A172 (cell line): ENCODE measurements at regions not wholly inside any gene's neighbourhood (a gene's known extent, or its start where the extent isn't known, plus 50 kb on each side); places are given as distances from the start of the nearest gene placed in this dataset.
A peak's percentile ranks its signal among the peaks of the same experiment; 100 is the strongest.
"Not testable (repeated sequence)": the region's sequence is repeated elsewhere in the genome, so short reads cannot be mapped to it uniquely, and the experiment has no call there.

Source experiments
- DNase-seq: peaks from one replicate; pipeline ENCODE4 v3.0.0-alpha.2; 2015; ENCODE audit warnings: low spot score

DNA sequence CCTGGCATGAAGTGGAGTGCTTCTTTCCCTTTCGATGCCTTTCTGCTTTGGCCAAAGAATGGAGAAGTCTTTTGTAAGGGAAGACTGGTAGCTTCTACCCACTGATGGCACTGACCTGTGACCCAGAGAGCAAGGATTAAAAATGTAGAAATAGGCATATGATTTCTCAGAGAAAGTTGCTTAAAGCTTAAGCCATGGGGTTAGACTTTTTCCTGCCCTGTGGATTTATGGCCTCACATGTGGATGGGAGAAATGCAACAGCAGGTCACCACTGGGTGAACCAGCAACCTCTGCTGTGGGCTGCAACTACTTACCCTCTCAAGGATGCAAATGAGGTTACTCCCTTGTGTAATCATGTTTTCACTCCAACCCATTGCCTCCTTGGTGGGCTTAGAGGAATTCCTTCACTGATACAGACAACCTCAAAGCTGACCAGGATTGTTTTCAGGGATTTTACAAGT lies 86.7 kb upstream of the CDC42EP3 start:
- not testable (repeated sequence) for DNase-seq

DNA sequence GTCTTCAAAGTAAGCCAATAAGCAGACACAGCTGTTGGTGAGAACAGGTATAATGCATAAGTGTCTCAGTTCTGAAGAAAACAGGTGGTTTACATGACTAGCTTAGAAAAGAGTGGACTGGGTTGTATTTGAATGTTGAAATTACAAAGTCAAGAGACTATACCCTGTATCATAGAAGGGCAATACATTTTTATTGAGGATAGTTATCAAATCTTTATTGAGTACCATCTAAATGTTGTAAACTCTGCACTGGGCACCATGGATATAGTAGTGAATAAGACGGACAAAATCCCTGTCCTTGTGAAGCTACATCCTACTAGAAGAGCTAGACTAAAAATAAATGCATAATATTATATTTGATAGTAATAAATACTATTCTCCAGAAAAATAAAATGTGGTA lies 88.5 kb upstream of the CDC42EP3 start:
- DNase-seq = not testable (repeated sequence)

DNA sequence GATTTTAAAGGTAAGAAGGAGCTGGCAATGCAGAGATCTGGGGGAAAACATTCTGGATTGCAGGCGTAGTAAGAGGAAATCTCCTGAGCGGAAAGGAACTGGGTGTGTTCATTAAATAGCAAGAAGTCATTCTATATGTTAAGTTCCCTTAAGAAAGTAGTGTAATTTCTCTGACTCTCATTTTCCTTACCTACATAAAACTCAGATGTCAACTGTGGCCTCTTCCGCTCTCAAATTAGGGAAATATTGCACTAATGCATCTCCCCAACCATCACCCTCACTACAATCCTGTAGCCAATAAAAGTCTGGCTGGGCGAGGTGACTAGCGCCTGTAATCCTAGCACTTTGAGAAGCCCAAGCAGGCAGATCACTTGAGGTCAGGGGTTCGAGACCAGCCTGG lies 89.0 kb upstream of the CDC42EP3 start:
- no peak for DNase-seq

DNA sequence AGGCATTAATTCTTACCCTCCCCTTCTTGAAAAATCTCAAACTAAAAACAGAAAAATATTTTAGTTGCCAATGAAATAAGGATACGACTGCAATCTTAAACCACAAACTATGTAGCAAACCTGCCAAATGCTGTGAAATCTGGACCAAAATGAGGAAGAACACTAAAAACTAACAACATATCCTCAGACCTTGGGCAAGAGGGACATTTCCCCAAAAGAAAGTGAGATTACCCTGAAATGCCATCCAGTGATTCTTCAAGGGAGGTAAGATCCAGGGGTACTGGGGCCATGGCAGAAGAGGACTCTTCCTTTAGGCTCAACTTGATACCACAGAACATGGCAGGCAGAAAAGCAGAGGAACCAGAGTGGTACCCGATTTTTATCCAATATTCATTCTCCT lies 90.8 kb upstream of the CDC42EP3 start:
- not testable (repeated sequence) for DNase-seq

DNA sequence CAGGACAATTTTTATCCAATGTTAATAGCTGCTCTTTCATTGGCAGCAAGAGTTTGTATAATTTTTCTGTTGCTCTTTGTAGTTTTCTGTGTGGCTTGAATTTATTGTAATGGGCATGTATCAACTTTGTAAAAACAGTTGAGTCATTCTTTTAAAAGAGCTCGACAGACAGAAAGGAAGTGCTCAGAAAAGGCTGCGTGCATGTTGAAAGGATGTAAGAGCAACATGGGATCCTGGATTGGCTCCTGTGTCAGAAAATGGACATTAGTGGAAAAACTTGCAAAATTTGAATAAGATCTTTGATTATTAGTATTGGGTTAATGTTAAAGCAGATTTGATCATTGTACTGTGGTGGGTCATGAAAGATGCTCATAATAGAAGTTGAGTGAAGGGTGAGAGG lies 93.3 kb upstream of the CDC42EP3 start:
- no peak for DNase-seq

DNA sequence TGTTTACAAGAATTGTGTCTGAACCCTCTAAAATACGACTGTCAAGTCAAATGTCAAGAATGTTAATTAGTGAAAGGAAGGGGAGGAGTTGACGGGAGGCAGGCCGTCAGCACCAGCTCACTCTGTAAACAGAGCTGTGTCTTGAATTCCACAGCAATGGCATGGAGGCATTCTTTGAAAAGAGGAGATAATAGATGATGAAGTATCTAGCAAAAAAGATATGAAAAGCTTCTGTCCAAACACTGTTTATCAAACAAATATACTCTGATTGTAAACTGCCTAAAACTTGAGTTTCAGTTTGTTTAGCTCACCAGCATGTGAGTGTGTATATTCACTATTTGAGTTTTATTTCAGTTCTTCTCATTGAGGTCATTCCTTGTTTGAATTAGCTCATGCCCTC lies 94.7 kb upstream of the CDC42EP3 start:
- peak; percentile 59 for DNase-seq

DNA sequence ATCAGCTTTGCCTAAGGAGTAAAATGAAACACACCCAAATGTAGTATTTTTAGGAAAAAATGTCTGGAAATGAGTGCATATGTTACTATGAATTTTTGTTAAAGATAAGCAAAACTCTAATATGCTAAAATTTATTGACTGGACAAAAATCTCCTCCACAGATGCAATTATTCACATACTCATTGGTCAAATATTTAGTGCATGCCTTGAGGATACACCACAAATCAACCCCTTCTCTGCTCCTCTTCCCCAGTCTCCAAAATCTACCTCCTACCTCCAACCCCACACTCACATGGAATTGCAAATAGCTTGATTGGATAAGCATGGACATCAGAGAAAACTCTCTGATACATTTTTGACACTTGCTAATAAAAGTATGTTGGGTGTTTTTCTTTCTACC lies 95.6 kb upstream of the CDC42EP3 start:
- DNase-seq = no peak

DNA sequence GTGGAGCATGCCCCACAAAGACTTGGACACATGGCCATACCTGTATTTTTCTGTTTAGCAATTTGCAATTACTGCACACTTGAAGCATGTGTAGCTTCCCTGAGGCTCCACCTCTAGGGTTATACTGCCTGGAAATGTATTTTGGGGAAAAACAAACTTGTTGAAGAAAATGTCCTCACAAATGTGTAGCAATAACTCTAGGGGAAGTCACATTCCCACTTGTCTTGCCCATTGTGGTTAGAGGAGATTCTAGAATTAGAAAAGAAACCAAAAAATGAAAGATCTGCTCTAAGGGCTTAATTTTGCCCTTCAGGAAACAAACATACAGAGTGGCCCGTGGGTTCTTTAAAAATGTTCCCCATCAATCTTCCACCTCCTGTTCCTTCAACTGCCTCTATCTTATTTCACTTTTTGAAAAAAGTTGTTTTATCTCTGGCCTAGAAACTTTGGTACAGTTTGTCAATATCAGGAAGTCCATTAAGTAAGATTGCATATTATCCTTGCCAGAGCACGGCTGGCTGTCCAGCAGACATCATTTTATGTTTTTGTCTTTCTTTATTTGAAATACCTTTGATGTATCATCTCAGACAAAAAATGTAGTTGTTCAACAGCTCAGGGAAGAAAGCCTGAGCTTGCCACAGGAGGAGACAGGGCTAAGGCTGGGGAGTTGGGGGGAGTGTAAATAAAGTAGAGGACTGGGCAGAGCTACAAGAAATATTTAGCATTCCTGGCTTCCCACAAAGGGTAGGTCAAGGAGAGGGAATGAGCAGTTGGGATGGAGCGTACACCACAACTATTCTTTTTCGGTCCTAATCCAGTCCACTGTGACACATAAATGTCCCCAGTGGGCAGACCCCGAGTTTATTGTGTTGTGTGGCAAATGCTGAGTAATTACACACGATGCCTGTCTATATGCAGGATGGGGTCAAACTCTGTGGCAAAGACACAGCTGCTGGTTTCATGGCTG lies 96.8 kb upstream of the CDC42EP3 start:
- DNase-seq = peak; percentile 99

DNA sequence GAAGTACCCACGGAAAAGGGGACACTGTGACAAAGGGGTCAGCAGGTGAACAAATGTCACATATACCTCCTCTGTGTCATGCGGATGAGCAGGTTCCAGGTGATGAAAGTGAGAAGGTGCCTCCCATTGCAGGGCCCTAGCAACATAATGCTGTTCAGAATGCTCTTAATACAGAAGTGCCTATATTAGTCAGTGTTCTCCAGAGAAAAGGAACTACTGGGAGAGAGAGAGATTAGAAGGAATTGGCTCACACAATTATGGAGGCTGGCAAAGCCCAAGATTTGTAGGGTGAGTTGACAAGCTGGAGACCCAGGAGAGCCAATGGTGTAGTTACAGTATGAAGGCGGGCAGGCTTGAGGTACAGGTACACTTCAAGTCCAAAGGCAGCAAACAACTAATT lies 98.1 kb upstream of the CDC42EP3 start:
- DNase-seq = no peak

DNA sequence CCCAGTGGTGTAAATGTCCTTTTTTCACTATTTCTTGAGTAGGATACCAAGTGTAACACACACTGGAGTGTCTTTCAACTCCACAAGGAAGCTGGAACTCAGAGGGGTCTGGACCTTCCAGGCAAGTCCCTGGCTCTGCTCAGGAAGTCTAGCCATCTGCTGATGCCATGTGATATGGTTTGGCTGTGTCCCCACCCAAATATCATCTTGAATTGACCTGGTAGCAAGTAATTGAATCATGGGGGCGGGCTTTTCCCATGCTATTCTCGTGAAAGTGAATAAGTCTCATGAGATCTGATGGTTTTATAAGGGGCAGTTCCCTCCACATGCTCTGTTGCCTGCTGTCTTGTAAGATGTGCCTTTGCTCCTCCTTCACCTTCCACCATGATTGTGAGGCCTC lies 99.4 kb upstream of the CDC42EP3 start:
- DNase-seq = no peak

DNA sequence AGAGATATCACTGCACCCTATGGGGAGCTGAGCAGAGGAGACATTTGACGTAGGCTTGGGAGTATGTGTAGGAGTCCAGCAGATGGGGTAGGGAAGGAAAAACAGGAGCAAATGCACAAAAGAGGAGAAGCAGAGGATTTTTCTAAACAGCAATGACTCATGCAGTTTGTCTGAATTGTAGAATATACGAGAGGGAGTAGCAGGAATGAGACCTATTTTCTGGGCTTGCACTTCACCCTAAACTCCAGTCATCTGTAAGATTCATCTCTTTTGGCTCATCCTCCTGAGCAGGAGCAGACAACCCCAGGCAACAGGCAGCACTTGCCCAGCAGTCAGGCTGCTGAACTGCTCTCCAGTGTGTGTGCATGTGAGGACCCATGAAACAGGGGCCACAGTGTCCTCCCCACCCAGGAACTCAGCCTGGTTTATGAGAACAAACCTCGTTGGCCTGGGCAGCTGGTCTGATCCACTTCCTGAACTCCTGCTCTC lies 100.2 kb upstream of the CDC42EP3 start:
- DNase-seq = peak; percentile 62

DNA sequence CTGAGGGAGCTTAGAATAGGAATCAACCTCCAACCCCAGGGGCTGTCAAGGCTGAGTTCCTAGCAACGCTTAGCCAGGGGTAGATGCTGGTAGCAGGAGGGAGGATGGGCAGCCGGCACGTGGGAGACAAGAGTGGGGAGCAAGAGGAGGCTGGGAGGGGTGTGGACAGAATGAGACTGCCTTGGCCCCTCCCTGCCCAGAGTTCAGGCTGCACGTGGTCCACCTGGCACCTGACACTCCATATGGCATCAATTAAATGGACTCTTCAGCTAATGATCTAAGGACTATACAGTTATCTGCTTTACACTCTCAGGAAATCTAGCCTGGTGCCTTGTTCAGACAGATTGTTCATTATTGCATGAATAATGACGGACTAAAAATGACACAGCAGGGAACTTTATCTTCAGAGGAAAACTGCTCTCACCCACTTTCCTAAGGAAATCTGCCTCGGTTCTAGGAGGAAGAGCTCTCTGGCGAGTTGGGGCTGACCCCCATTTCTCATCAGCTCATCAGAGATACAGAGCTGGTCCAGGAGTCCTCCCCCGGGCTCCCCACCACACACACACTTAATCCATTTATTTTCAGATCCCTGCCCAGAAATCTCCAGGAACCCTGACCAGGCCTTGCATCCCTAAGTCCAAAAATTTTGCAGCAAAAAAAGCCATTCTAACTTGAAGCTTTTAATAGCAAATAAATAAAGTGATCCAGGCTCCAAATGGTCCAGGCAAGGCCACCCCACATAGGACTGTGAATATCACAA lies 102.1 kb upstream of the CDC42EP3 start:
- peak; percentile 61 for DNase-seq

DNA sequence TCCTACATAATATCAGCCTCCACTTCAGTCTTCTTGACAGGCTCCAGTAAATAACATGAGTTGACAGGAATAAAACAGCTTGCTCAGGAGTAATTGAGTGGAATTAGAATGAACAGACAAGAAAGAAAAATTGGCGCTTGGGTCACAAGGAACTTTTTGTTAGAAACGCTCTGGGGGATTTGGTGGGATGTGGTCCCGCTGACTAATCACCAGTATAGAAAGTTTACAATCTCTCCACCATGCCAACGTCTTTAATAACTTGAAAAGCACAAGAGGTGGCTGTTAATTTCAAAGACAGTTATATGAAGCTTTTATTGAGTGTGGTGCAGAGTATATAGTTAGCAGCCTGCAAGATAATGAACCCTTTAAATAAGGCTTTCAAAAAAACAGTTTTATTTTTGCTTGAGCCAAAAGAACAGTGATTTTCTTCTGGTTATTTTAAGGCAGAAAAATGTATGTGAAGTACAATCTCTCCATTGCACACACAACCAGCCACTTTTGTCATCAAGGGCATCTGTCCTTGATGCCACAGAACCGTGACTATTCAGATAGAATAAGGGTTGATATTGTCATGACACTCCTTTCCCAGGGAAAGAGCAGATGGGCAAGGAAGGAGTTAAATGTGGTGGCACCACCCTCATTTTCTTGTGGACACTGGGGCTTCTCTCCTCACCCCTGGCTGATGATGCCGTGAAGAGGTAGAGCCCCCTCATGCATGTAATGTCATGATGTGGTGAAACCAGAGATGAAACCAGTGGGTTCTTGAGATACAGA lies 102.9 kb upstream of the CDC42EP3 start:
- DNase-seq = not testable (repeated sequence)

DNA sequence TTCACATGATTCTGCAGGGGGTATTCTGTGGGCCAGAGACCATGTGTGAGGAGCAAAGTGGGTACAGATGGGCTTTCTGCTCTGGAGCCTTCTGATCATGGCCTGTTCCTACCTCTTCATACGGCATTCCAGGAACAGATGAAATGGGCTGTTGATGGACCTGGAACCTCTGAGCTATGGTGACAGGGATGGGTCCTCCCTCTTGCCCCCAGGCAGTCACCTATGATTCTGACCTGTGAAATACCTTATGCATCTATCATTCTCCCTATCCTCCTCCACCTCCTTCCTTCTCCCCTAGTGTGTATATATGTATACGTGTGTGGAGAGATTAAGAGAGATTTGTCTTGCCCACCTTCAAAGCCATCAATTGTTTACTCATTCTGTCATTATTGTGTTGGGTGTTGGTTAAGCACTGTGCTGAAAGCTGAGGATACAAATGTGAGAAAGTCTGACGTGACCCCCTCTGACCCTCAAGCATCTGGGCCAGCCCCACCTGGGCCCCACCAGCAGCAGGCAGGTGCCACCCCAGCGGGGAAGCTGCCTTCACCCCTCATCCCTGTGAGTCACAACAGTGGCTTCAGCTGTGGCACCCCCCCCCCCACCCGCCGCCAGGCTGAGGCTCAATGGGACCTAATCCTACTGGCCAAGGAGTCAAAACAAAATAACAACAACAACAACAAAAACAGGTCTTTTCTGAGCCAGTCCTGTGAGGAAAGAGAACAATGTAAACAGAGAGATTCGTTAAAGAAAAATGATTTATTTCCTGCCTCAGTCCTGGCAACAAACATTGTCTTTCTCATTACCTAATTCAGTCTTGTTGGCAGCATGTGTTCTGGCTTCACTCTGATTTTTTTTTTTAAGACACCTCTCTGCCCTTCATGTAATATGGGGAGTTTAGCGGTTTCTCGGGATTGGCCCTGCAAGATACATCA lies 103.8 kb upstream of the CDC42EP3 start:
- DNase-seq = peak; percentile 76

DNA sequence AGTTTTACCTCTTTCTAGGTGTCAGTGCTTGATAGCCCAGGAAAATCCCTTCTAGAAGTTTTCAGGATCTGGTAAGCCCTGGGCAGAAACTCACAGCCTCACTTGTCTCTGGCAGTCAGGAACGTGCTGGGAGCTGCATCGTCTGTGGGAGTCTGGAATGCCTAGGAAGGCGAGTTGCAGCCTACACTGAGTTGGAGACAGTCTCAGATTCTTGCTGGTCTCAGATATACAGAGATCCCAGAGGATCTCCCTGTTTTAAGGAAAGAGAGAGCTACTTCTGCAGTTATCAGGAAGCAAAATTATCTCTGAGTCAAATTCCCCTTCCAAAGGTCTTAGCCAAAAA lies 104.4 kb upstream of the CDC42EP3 start:
- DNase-seq = peak; percentile 67

DNA sequence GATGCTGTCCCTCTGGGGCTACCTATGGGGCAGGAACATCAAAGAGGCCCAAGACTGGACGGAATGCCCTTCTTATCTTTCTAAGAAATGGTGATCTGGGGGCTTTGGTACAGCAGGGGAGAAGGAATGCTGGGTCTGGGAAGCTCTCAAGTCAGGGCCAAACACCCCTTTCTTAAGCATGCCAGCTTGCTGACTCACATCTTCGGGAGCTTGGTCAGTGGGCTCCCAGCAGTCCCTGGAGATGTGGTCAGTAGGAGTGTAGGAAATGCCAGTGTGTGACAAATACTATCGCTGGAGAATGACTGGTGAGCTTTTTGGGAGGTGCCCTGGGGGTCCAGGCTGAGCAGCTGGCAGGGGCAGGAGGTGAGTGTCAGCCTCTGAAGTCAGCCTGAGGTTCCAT lies 105.0 kb upstream of the CDC42EP3 start:
- peak; percentile 99 for DNase-seq

DNA sequence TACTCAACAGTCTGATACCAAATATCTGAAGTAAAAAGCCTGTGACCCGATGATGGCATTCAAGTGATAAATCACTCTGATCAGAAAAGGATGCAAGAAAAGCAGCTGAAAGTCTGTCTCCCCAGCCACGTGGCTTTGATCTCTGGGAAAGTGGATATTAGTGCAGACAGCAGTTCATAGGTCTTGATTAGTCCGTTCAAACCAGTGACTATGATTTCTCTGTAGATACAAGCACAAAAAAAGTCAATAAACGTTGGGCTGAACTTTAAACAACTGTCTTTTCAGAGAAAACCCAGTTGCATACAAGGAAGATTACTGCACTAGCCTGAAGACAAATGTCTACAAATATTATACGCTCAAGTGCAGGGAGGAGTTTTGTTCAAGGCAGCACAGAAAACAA lies 107.7 kb upstream of the CDC42EP3 start:
- no peak for DNase-seq

DNA sequence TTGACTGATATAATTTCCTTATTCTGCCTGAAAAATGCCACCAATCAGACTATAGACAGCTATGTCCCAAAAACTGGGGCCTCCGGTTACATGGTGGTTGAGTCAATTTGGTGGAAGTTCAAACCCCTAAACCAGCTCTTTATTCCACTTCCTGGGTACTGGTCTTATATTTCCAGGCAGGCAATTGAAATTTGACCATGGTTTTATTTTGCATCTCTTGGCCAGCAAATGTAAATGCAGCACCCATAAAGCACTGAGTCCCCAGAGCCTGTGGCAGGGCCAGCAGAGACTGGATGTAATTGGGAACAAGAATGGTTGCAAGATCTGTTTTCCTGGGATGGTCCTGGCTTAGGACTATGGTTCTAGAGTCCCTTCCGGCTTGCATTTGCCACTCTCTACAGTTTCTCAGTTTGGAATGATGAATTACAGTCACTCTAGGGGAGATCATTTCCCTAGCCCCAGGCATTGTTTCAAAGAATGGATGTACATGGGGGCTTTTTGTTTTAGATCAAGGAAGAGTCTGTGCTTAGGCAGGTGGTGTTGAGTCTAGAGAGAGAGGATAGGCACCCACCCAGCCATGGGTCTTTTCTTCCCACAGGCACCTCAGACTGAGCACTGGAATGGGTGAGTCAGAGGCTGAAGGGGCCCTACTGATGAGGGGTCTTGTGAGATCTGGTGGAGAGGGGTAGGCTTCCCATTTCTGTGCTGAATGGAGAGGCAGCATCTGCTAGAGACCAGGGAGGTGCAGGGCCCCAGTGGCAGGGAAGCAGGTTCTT lies 108.4 kb upstream of the CDC42EP3 start:
- no peak for DNase-seq

DNA sequence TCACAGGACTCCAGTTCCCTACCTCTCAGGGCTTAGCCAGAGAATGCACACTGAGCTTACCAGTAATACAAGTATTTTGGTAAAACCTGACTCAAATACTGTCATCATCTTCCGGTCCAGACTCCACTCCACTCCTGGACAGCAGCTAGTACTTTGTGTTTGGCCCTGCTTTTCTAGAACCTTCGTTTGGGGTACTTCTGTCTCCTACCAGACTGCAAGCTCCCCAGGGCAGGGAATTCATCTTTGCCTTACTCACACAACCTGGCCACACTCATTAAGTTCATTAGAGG lies 108.9 kb upstream of the CDC42EP3 start:
- no peak for DNase-seq

DNA sequence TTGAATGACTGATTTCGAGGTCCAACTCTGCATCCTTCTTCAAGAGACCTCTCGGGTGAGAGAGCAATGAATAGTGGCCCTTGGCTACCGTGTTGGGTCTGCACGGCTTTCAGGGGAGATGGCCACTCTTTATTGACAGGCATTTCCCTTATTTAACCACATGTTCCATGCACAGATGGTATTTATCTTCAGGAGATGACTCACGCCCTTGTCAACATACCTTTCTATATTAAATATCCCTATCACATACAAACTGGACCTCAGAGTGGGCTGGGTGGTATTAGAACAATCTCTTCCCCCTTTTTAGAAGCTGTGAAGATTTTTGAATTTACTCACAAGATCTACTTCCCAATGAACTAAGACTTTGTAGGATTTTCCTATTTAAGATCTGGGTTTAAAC lies 109.6 kb upstream of the CDC42EP3 start:
- DNase-seq = peak; percentile 85
